HG03097 (cell line): ENCODE measurements at regions not wholly inside any gene's neighbourhood (a gene's known extent, or its start where the extent isn't known, plus 50 kb on each side); places are given as distances from the start of the nearest gene placed in this dataset.

ENCODE experiments used
- ATAC-seq: cut with Tn5 transposase; IDR thresholded peaks from one replicate; pipeline ENCODE4 v1.9.1; 2021; ENCODE audit not compliant: unreplicated experiment, low FRiP score

DNA sequence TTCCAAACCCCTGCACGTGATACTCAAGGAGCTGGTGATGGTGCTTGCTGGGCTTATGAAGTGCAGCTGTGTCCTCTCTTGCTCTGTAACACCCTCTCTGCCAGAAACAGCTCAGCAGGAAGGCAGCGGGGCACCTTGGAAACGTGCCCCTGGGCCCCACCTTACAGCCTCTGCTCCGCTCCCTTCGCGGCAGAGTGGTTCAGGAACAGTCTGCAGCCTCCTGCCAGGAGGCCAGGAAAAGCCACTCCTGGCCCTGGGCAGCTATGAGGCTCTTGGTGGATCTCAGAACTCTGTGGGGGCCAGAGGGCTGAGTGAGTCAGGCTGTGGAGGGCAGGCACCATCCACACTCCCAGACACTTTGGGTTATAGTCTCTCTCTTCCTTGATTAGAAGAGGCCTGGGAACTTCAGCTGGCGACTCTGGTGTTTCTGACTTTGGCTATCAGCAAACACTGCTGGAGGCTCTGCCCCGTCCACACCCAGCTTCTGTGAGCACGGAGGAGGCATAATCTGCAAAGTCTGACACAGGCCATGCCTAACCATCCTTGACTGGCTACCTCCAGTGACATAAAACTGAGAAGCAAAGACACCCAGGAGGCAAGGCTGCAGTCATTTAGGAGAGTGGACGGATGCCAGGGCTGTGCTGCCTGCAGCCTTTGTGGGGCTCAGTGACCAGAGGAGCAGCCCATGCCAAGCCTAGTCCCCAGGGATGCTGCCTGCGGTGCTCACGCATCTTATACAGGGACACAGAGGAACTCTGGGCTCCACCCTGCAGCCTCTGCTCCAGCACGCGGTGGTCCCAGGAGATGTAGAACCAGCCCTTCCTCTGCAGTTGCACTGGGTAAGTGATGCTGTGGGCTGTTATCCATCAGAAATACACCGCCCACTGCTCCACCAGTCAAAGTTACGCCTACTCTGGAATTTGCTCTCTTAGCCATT is 65.3 kb downstream of the METRNL start:
- no peak for ATAC-seq

GRCh38 chr17:83145358-83145738 is 65.9 kb downstream of the METRNL start:
- no peak for ATAC-seq

DNA sequence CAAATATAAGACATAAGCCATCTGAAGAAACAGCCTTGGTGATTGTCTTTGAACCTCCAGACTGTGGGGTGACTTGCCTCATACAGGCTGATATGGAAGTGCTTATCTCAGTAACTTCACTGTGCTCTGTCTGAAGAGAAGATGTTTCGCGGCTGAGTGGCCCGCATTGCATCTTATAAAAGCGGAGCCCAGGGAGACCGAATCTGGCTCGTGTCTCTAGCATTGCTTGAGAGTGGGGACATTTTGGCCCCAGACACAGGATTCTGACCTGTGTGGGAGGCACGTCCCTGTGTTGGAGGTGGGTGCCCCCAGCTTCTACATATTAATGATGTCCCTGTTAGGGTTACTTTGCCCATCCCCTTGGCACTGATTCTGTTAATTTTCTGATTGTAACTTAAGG is 66.4 kb downstream of the METRNL start:
- ATAC-seq = no peak

- no peak for ATAC-seq
Observed at GRCh38 chr17:83146347-83146746, 66.9 kb downstream of the METRNL start.

- no peak for ATAC-seq
Observed at GRCh38 chr17:83147280-83147679, 67.9 kb downstream of the METRNL start.

GRCh38 chr17:83148317-83149028 is 69.1 kb downstream of the METRNL start:
- no peak for ATAC-seq

- ATAC-seq = no peak
Observed at GRCh38 chr17:83149029-83149725, 69.8 kb downstream of the METRNL start.

DNA sequence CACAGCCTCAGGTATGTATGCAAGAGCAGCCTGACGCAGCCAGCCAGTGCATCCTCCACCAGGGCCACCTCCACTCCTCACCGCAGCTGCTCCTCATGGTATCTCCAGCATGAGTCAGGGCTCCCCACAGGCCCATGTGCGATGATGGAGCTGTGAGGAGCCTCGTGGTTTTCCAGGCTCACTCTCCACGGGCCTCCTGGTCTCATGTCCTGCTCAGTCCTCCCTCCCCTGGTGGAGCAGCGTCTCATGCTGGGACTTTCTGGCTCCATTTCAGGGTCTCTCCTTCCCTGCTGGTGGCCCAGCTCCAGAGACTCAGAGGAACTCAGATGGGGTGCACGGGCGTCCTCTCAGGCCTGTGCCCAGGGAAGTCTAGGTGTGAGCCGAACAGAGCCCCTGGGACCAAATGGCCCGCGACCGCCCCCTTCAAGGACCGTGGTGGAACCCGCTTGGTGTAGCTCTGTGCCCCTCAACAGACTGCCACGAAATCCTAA is 70.4 kb downstream of the METRNL start:
- ATAC-seq = no peak

DNA sequence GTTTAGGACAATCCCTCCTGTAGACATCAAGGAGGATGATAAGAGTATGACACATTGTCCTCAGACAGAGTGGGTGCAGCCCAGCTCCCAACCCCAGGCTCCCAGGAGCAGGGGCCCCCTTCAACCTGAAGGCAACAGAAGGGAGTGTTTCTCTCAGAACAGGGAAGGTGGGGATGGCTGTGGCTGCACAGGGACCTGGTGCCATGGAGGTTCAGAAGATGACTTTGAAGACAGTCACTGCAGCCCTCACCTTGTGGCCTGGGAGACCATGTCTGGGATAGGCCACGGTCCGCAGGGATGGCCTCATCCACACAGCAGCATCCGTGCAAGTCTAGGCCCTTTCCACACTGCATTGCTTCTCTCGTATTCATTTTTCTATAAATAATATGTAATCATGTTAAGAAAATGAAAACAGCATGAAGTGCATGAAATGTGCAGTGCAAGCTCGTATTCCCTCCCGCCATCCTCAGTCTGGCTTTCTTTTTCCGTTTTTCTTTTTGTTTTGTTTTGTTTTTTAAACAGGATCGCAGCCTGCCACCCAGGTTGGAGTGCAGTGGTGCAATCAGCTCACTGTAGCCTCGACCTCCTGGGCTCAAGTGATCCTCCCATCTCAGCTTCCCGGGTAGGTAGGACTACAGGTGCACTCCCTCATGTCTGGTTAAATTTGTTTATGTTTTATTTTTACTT is 71.1 kb downstream of the METRNL start:
- no peak for ATAC-seq

DNA sequence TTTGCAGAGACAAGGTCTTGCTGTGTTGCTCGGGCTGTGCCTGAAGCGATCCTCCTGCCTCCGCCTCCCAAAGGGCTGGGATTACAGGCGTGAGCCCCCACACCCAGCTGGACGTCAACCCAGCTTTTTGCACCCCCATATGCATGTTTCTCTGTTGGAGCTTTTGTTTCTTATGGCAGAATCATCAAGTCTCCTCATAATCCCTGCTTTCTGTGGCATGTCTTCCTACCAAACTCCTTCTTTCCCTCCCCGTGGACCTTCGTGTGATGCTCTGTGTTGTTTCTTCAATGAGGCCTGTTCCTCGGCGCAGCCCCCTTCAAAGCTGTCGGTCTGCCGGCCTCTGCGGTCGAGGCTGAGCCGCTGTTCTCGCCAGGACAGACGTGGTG is 71.6 kb downstream of the METRNL start:
- no peak for ATAC-seq

DNA sequence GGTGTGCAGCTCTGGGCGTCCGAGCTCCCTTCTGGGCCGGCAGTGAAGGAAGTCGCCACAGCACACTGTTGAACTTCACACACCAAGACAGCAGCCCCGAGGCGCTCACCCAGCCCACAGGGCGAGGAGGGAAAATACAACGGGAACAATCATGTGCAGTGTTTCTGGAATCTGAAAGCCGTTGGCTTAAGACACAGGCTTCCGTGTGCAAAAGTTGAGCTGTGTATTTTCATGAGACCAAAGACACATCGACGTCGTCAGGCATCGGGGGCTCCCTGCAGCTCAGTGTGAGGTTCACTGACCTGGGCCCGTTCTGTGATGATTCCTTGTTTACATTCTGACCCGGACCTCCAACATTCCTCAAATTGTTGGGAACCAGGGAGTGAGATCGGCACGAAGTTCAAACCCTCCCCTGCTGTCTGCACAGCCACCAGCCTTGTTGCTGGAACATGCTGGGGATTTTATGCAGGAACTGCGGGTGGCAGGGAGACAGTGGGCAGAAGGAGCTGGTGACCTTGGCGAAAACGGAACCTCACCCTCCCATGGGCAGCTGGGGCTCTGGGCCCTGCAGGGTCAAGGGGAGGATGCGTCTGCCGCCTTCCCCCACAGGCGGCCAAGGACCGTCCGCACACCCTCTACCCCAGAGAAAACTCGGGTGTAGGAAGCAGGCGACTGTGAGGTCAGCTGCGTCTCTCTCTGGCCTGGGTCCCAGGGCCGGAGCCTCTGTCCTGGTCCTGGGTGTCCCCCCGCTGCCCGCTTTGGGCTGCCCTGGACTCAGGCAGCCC is 72.2 kb downstream of the METRNL start:
- no peak for ATAC-seq

DNA sequence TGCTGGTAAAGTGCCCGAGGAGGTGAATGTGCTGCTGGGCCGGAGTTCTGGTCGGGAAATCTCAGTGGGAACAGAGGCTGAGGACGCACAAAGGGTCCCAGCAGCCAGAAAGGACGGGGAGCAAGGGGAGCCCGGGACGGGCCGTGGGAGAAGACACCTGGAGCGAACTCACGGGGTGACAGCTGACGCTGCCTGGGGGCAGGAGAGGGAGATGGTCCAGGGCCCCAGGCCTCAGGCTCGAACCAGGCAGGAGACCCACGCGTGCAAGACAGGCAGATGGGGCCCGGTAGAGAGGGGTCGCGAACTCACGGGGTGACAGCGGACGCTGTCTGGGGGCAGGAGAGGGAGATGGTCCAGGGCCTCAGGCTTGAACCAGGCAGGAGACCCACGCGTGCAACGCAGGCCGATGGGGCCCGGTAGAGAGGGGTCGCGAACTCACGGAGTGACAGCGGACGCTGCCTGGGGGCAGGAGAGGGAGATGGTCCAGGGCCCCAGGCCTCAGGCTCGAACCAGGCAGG is 72.9 kb downstream of the METRNL start:
- no peak for ATAC-seq

- no peak for ATAC-seq
Observed at GRCh38 chr17:83152745-83153611, 73.6 kb downstream of the METRNL start.

GRCh38 chr17:83153681-83154310 is 74.4 kb downstream of the METRNL start:
- ATAC-seq = no peak

- no peak for ATAC-seq
Observed at GRCh38 chr17:83154311-83155127, 75.1 kb downstream of the METRNL start.

- no peak for ATAC-seq
Observed at GRCh38 chr17:83155128-83156121, 76.0 kb downstream of the METRNL start.
